AML-193 (cell line): ENCODE measurements at regions not wholly inside any gene's neighbourhood (a gene's known extent, or its start where the extent isn't known, plus 50 kb on each side); places are given as distances from the start of the nearest gene placed in this dataset.
"Not testable (repeated sequence)": the region's sequence is repeated elsewhere in the genome, so short reads cannot be mapped to it uniquely, and the experiment has no call there.

Experiments
- DNase-seq, 2 experiments: peaks; one replicate each; lab custom pipeline; 2025; lab: John Stamatoyannopoulos, UW

GRCh38 chr2:173550143-173550542 is 195.5 kb downstream of the CDCA7 start:
- DNase-seq = no peak

- DNase-seq = no peak
These were observed 197.9 kb downstream of the CDCA7 start for GRCh38 chr2:173552531-173552930.

DNA sequence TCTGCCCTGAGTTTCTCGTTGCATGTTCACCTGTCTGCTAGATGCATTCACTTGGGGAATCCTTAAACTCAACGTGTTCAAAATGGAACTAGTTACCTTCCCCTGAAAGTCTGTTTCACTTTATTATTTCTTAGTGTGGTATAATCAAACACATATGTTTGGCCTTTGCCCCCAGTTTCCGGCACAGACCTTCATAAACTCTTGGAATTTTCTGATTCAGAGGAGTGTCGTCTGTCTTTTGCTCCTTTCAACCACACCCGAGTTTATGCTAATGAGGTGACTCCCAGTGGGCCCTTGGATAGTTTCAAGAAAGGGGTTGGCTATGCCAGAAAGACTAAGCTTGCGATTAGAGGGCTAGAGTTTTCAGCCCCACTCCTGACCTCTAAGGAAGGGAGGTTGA is 198.9 kb downstream of the CDCA7 start:
- no peak for DNase-seq

- no peak for DNase-seq
These were observed 201.2 kb downstream of the CDCA7 start for GRCh38 chr2:173555833-173556232.

DNA sequence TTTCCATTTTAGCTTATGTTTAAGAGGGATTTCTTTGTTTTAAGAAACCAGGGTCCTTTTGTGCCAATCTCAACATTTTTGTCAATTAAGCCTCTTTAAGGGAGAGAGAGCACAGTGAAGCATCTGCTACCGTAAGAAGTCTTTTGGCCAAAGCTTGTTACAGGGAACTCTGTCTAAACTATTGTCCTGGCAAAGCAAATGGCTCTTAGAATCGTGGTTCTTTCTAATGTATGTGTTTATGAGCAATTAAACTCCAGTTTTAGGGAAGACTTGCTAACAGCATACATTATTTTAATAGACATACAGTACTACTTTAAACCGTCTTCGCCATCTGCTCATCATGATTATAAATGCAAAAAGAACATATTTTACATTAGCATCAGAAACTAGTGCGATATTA is 202.1 kb downstream of the CDCA7 start:
- DNase-seq = no peak

DNA sequence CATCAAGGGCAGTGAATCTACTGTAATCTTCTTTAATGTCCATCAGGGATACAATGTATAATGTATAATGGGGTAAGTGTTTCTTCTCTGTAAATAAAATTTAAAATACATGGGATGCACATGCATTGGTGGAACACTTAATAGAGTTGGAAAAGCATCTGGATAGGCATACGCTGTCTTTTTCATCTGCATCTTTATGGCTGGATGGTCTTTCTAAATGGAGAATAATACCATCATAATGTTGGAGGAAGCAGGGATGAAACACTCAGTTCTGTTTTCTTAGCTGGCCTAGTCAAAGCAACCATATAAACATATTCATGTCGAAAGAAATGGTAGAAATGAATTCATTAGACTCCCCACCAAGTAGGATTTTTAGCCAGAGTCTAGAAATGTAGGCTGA is 202.8 kb downstream of the CDCA7 start:
- DNase-seq = no peak

DNA sequence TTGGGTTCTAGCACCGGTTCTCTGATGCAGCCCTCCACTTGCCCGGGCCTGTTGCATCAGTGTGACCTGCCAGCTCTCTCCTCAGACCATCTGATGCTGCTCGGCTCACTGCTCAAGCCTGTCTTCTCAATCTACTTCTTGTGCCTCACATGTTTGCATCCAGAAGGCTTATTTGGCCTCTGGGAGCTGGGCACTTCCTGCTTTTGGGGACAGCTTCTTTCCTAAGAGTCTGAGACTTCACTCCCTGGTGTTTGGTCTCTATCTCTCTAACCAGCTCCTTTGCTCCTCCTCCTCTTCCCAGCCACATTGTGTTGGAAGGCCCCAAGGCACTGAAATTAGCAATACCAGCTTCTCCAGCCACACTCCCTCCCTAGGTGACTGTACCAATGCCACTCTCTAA is 212.8 kb downstream of the CDCA7 start:
- DNase-seq = no peak

- no peak for DNase-seq
These were observed 213.4 kb downstream of the CDCA7 start for GRCh38 chr2:173568054-173568453.

DNA sequence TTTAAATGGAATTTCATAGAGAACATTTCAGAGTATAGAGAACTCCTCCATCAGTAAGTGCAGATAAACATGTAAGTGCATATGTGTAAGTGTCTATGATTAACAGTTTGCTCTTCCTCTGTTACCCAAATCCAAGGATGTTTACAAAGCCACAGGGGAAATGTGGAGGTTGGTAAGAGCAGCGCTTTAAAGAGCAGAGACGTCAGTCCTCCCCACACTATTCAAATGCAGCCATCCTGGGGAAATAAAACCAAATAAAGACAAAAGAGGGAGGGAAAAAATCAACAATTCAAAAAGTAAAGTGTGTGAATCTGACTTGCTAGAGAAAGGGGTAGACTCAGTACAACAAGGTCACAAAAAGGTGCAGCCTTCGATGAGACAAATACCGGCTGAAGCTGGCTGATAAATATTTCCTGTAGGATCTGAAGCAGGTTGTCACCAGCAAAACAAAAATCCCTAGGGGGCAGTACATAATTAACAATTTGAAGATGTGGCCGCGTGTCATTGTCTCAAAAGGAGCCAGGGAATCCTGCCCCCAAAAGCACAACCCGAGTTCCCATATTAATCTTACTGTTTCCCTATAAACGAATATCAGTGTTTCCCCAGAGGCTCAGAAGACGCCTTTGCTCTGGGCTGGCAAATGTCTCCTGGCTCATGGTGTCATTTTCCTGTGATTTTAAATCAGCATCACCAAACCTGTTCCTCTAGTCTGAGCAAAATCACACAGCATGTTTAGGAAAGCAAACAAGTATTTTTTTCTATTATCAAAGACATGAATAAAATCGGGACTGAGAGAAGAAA is 216.5 kb downstream of the CDCA7 start:
- no peak for DNase-seq

DNA sequence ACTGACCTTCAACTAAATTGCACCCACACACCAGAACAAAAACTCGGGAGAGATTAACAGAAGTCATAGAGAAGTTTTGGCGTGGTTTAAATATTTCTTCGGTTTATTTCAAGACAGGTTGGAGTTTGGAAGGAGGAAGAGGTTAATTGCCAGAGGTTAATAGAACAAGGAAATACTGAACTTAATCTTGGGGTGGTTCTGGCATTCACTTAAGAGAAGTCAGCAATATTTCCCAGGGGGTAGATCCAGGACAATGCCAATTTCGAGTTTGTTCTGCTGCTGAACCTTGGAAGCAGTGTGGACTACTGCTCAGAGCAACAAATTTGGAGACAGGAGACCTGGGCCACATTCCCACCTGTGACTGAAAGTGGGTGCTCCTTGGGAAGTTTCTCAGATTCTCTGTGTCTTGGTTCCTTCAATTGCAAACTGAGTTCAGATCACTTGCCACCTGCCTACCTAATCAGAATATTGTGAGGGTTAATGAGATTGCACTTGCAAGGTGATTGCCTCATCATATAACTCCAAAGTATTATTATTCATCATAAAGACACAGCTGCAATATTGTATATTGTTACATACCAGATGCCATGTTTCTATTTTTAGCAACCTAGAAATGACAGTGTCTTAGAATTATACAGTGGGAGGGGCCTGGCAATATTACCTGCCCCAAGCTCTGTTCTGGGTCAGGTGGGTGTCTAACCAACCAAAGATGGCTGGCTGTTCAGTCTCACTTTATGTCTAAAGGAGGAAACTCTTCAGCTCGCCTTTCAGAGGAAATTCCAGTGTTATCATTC is 217.4 kb downstream of the CDCA7 start:
- no peak for DNase-seq

GRCh38 chr2:173572848-173573247 is 218.2 kb downstream of the CDCA7 start:
- no peak for DNase-seq

DNA sequence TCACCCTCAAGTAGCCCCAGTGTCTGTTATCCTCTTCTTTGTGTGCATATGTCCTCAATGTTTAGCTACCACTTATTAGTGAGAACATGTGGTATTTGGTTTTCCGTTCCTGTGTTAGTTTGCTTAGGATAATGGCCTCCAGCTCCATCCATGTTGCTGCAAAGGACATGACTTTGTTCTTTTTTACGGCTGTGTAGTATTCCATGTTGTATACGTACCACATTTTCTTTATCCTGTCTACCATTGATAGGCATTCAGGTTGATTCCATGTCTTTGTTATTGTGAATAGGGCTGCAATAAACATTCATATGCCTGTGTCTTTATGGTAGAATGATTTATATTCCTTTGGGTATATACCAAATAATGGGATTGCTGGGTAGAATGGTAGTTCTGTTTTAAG is 219.1 kb downstream of the CDCA7 start:
- DNase-seq = not testable (repeated sequence)

- DNase-seq = no peak
These were observed 219.8 kb downstream of the CDCA7 start for GRCh38 chr2:173574324-173575112.

- no peak for DNase-seq
These were observed 223.9 kb downstream of the CDCA7 start for GRCh38 chr2:173578404-173579107.

DNA sequence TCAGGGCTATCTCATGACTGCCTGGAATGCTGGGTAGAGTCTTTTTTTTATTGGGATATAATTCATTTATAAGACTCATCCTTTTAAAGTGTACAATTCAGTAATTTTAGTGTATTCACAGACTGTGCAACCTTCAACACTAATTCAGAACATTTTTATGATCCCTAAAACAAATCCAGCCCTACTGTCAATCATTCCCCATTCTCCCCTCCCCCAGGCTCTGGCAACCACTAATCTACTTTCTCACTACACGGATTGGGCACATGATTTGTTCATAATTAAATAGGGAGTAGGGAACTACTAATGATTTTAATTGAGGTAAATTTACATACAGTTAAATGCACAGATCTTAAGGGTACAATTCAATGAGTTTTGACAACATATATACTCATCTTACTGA is 225.7 kb downstream of the CDCA7 start:
- no peak for DNase-seq

DNA sequence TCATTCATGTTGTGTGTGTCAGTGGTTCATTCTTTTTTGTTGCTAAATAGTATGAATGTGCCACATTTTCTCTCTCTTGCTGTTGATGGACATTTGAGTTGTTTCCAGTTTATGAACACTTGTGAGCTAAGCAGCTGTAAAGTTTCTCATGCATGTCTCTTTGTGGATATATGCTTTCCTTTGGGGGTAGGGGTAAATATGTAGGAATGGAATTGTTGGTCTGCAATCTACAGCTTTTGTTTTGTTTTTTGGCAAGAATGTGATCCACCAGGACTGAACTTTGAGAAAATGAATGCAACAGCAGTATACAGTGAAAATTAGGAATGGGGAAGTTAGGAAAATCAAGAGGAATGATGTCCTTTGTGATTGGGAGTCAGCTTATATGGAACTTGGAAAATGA is 226.3 kb downstream of the CDCA7 start:
- no peak for DNase-seq

DNA sequence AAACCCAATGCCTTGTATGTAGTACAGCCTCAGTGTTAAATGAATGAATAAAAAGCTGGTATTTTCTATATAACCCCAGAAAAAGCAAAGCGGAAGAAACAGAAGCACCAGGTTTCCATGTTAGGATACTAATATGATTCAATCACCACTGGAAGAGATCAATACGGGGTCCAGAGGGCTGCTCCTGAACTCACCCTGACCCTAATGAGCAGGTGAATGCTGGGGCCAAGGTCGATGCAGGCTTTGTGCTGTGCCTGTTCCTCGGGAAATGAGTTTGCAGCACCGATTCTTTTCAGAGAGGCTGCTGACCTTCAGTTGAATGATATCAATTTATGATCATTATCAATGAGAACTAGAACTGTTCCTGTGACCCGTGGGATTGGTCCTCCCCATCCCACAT is 228.5 kb downstream of the CDCA7 start:
- no peak for DNase-seq

DNA sequence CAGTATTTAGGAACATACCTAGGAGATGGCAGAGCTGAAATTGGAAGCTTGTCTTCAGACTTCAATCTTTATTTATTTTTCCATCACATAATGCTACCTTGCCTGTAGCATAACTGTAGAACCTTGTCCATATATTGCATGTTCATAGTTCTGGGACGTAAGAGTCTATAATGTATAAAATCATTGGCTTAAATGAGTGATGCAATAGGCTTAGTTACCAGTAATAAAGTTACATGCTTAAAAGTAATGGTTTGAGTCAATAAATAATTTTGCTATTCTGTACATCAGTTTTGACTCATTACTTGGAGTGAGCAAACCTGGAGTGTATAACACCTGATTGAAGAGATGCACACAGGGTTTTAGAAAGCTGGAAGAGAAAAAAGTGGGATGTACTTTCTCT is 229.3 kb downstream of the CDCA7 start:
- no peak for DNase-seq

DNA sequence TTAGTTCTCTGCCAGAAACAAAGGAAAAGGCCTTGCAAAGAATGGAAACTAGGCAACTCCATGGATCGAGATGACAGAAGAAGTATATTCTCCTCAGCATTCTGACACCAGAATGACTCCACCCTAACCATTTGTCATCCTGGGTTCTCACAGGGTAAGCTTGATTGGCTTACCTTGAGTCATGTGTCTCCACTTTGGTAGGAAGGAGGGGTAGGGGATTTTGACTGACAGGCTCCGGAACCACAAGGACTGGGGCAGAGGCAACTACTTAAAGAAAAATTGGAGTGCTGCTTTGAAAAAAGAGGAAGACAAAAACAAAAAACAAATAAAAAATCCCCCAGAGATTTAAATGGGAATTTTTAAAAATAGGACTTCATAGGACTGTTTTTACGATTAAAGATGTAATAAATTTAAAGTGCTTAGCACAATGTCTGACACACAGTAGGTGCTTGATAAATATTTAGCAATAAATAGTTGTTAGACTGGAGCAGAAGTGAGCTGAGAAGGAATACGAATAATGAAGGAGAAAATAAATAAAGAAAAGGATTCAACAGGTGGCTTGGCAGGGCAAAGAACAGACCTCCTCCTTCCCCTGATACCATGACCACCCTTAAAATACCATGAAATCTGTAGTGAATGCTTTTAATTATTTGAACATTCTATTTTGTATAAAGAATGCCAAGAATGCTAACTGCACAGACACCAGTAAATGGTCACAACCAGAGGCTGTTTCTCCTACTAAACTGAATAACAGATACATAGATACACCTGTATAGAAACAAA is 230.2 kb downstream of the CDCA7 start:
- no peak for DNase-seq

GRCh38 chr2:173588931-173589369 is 234.3 kb downstream of the CDCA7 start:
- DNase-seq = no peak

DNA sequence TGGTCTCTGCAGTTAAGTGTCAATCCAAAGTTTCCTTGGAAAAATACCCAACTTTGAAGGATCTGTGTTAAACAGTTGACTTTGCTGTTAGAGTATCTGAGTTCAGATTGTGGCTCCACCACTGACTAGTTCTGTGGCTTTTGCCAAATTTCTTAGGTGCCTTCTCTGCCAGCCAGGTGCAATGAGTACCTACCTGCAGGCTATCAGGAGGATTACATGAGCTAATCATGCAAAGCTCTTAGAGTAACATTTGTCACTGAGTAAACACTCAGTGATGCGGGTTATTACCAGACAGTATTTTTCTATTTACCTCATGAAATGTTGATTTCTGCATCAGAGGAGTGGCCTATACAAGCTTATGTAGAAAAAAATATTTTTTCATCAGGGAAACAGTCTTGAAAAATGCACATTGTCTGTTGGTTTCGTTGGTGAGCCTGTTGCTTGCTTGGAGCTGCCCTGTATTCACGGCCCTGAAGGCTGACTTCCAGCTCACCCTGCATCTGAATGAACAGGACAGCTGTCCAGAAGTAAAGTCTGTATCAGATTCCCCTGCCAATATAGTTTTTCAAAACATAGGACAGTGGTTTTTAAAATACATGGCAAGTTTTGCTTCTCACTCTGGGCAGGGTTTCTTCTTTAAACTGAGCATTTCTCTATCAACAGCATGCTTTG is 235.1 kb downstream of the CDCA7 start:
- DNase-seq = no peak
